Heart left ventricle (tissue), 16 donors: ENCODE measurements at regions not wholly inside any gene's neighbourhood (a gene's known extent, or its start where the extent isn't known, plus 50 kb on each side); places are given as distances from the start of the nearest gene placed in this dataset.

Source experiments
- ATAC-seq, 4 donors: fragments of 200-7000 bp; cut with Tn5 transposase; one replicate each; pipeline ENCODE4 v1.9.1; 2020 to 2022; ENCODE audit warnings: moderate library complexity in 4 of 4, mild to moderate bottlenecking in 3 of 4, moderate number of reproducible peaks in 1 of 4
- DNase-seq, 5 donors: peaks; one replicate each; pipeline ENCODE4 v3.0.0-alpha.2; 2020
- H3K27ac ChIP-seq, 12 donors: fragments of 200-600 bp; sonication (generic) in 4 of 12; one replicate each; pipeline versions ENCODE4 v1.5.0 to v1.8.0; 2016 to 2022; ENCODE audit warnings: mild to moderate bottlenecking in 2 of 12
- H3K27me3 ChIP-seq, 9 donors: fragments of 200-600 bp; sonication (generic) in 2 of 9; one replicate each; pipeline versions ENCODE4 v1.5.1 to v1.8.0; 2016 to 2022; ENCODE audit warnings: mild to moderate bottlenecking in 3 of 9
- H3K36me3 ChIP-seq, 9 donors: fragments of 200-600 bp; sonication (generic) in 2 of 9; one replicate each; pipeline versions ENCODE4 v1.5.0 to v1.8.0; 2018 to 2022; ENCODE audit warnings: mild to moderate bottlenecking in 2 of 9
- H3K4me1 ChIP-seq, 12 donors: fragments of 200-600 bp; sonication (generic) in 4 of 12; one replicate each; pipeline versions ENCODE4 v1.5.0 to v1.8.0; 2016 to 2022; ENCODE audit warnings: mild to moderate bottlenecking in 3 of 12
- H3K4me3 ChIP-seq, 12 donors: fragments of 200-600 bp; sonication (generic) in 4 of 12; one replicate each; pipeline versions ENCODE4 v1.5.0 to v1.8.0; 2017 to 2022; ENCODE audit warnings: mild to moderate bottlenecking in 9 of 12, moderate library complexity in 4 of 12
- H3K9me3 ChIP-seq, 12 donors: fragments of 200-600 bp; sonication (generic) in 4 of 12; one replicate each; pipeline versions ENCODE4 v1.5.0 to v1.8.0; 2016 to 2022; ENCODE audit warnings: mild to moderate bottlenecking in 1 of 12
- CTCF ChIP-seq, 12 donors: fragments of 200-600 bp; sonication (generic) in 4 of 12; IDR thresholded peaks; one replicate each; pipeline versions ENCODE4 v1.5.0 to v1.8.0; 2018 to 2022; ENCODE audit warnings: antibody characterized with exemption in 12 of 12, mild to moderate bottlenecking in 5 of 12
- POLR2A ChIP-seq, 2 donors: fragments of 450-650 bp; IDR thresholded peaks; one replicate each; pipeline ENCODE4 v1.6.1; 2017; ENCODE audit warnings: antibody characterized with exemption in 2 of 2, mild to moderate bottlenecking in 2 of 2, moderate library complexity in 2 of 2
- WGBS, 4 donors: extraction: QIAGEN DNeasy Blood & Tissue Kit in 2 of 4; methylation state at CpG; one replicate each; pipeline versions ENCODE4 v1.1.5 to v1.1.7; 2013 to 2018; 5-methylcytosine and 5-hydroxymethylcytosine counted together
- intact Hi-C, 10 donors: fragments of 100-400 bp; cut with DNase I; formaldehyde crosslinking; loops; one replicate each; pipeline versions ENCODE4 v1.11.1 to v1.14.2; 2022
- donor health status: ischemic (EF 13 %, LVEDD 7.1; RV severe dilation, severe dysfunction).
- donor health status: healthy with polysubstance abuse.
- donor health status: DM: no; HTN: yes; CAD: no.
- donor health status: DM: no; HTN: no; CAD: no.
- donor health status: ischemic (EF 25% LVEDD 6.9; RV normal size, moderate dysfunction).
- donor health status: ischemic (EF 25% LVEDD 5.7; RV mildly dilated, moderate dysfunction).
- donor health status: healthy.
- donor health status: DM: yes; HTN: yes; CAD: no.
- donor health status: ischemic (EF 35%, LVEDD 5.7; RV mildly dilated, moderate dysfunction).
- donor health status: nonischemic (EF 11% LVEDD 7.7; RV severe dilation, severe dysfunction).
- donor health status: DM: yes; HTN: yes; CAD: no.
- donor health status: PGD.
- donor health status: ischemic (EF 29% LVEDD 5.4; RV normal size, mild dysfunction).
- donor health status: nonischemic (EF 23%, LVEDD 6.1; RV moderate dilation, normal function).

- Histone ChIP-seq H3K9me3 (no peaks in the 10 kb centered on the region), H3K4me1 (no peaks in the 10 kb centered on the region), H3K36me3 (no peaks in the 10 kb centered on the region), H3K4me3 (no peak overlapping the region), H3K27ac (no peak overlapping the region), H3K27me3 (peaks cover 0 to 5% (median 0%) of the 10 kb centered on the region in 9 donors)
- DNase-seq (no peak), ATAC-seq (no peak)
- intact Hi-C loops = no loop called here
- 65 to 74% (median 68%) methylated on average over 7 of the region's 7 CpGs for WGBS, 4 donors
- TF ChIP-seq POLR2A (IDR thresholded peaks at IDR 0.05) = no peak
- TF ChIP-seq CTCF (IDR thresholded peaks at IDR 0.05) = no peak
Measured at GRCh38 chr14:97282210-97283004, 485.2 kb downstream of the VRK1 start.

GRCh38 chr14:97283005-97283403, 485.8 kb downstream of the VRK1 start:
- intact Hi-C loops = no loop called here
- no peak overlapping the region for H3K27ac ChIP-seq

GRCh38 chr14:97283426-97283825, 486.2 kb downstream of the VRK1 start:
- WGBS, 4 donors = 58 to 66% (median 61%) methylated on average over 8 of the region's 8 CpGs
- TF ChIP-seq POLR2A (IDR thresholded peaks at IDR 0.05) (no peak), CTCF (IDR thresholded peaks at IDR 0.05) (no peak)
- no peak for ATAC-seq
- no peak for DNase-seq
- H3K9me3 ChIP-seq = no peaks in the 10 kb centered on the region
- no peak overlapping the region for H3K4me3 ChIP-seq
- H3K4me1 ChIP-seq = no peaks in the 10 kb centered on the region
- no peaks in the 10 kb centered on the region for H3K36me3 ChIP-seq
- intact Hi-C loops = no loop called here
- H3K27me3 ChIP-seq = peaks cover 0 to 5% (median 0%) of the 10 kb centered on the region in 9 donors
- H3K27ac ChIP-seq = no peak overlapping the region

More at GRCh38 chr14:97283005-97283403, 485.8 kb downstream of the VRK1 start:
- ATAC-seq (no peak), DNase-seq (no peak)
- Histone ChIP-seq H3K4me1 (no peaks in the 10 kb centered on the region), H3K9me3 (no peaks in the 10 kb centered on the region), H3K4me3 (no peak overlapping the region), H3K27me3 (peaks cover 0 to 5% (median 0%) of the 10 kb centered on the region in 9 donors), H3K36me3 (no peaks in the 10 kb centered on the region)
- 80 to 85% (median 84%) methylated on average over 9 of the region's 9 CpGs for WGBS, 4 donors
- TF ChIP-seq CTCF (IDR thresholded peaks at IDR 0.05) = no peak
- no peak for TF ChIP-seq POLR2A (IDR thresholded peaks at IDR 0.05)

DNA sequence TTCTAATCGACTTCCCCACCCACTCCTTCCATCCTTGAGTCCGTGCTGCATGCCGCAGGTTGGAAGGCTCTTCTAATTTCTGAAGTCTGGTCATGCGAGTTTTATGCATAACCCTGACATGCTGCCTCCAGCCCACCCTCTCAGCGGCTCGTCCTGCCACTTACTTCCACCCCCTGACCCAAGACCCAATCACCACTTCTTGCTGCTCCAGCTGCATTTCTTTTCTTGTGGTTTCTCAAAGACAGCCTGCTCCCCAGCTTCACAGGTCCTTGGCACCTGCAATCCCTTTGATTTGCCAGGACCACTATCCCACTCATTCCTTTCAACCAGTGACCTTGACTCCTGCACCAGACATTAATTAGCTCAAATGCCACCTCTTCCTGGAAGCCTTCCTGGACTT, 486.7 kb downstream of the VRK1 start:
- Histone ChIP-seq H3K27ac (no peak overlapping the region), H3K9me3 (no peaks in the 10 kb centered on the region), H3K36me3 (no peaks in the 10 kb centered on the region), H3K27me3 (peaks cover 0 to 5% (median 0%) of the 10 kb centered on the region in 9 donors), H3K4me3 (no peak overlapping the region), H3K4me1 (no peaks in the 10 kb centered on the region)
- DNase-seq (no peak), ATAC-seq (no peak)
- TF ChIP-seq CTCF (IDR thresholded peaks at IDR 0.05) (no peak), POLR2A (IDR thresholded peaks at IDR 0.05) (no peak)
- intact Hi-C loops = no loop called here
- 71 to 78% (median 74%) methylated on average over 6 of the region's 6 CpGs for WGBS, 4 donors
